ENCODE measurements at regions not wholly inside any gene's neighbourhood (a gene's known extent, or its start where the extent isn't known, plus 50 kb on each side); places are given as distances from the start of the nearest gene placed in this dataset.

- H3K9me3 ChIP-seq (ENCODE audit: control insufficient read depth in 2 of 2, low read length in 2 of 2) = no peaks in the 10 kb centered on the region
- H3K27ac ChIP-seq (ENCODE audit: low read depth in 2 of 2, low read length in 2 of 2) = no peak overlapping the region
- no peaks in the 10 kb centered on the region for H3K36me3 ChIP-seq (ENCODE audit: control insufficient read depth in 2 of 2, insufficient read depth in 2 of 2, low read length in 2 of 2)
- H3K4me1 ChIP-seq (ENCODE audit: control insufficient read depth in 2 of 2, insufficient read depth in 2 of 2, low read length in 2 of 2) = no peaks in the 10 kb centered on the region
- H3K27me3 ChIP-seq (ENCODE audit: control insufficient read depth in 2 of 2, insufficient read depth in 2 of 2, low read length in 2 of 2) = peaks cover 0 to 11% of the 10 kb centered on the region in 2 donors
- H3K4me3 ChIP-seq (ENCODE audit: low read length in 2 of 2) = no peak overlapping the region
- no peak overlapping the region for H3K9ac ChIP-seq (ENCODE audit: low read depth in 1 of 2, low read length in 2 of 2)
Observed at GRCh38 chr11:45576461-45577215, 88.8 kb downstream of the CHST1 start.

- Histone ChIP-seq H3K27me3 (ENCODE audit: control insufficient read depth in 2 of 2, insufficient read depth in 2 of 2, low read length in 2 of 2) (peaks cover 0 to 9% of the 10 kb centered on the region in 2 donors), H3K9me3 (ENCODE audit: control insufficient read depth in 2 of 2, low read length in 2 of 2) (no peaks in the 10 kb centered on the region)
Observed at GRCh38 chr11:45573728-45574127, 91.7 kb downstream of the CHST1 start.

GRCh38 chr11:45572354-45573123 is 92.9 kb downstream of the CHST1 start:
- no peaks in the 10 kb centered on the region for H3K9me3 ChIP-seq (ENCODE audit: control insufficient read depth in 2 of 2, low read length in 2 of 2)
- peaks cover 0 to 9% of the 10 kb centered on the region in 2 donors for H3K27me3 ChIP-seq (ENCODE audit: control insufficient read depth in 2 of 2, insufficient read depth in 2 of 2, low read length in 2 of 2)
- H3K4me3 ChIP-seq (ENCODE audit: low read length in 2 of 2) = no peak overlapping the region
- no peaks in the 10 kb centered on the region for H3K36me3 ChIP-seq (ENCODE audit: control insufficient read depth in 2 of 2, insufficient read depth in 2 of 2, low read length in 2 of 2)
- no peak overlapping the region for H3K9ac ChIP-seq (ENCODE audit: low read depth in 1 of 2, low read length in 2 of 2)
- no peak overlapping the region for H3K27ac ChIP-seq (ENCODE audit: low read depth in 2 of 2, low read length in 2 of 2)
- H3K4me1 ChIP-seq (ENCODE audit: control insufficient read depth in 2 of 2, insufficient read depth in 2 of 2, low read length in 2 of 2) = no peaks in the 10 kb centered on the region

More at GRCh38 chr11:45573728-45574127, 91.7 kb downstream of the CHST1 start:
- H3K9ac ChIP-seq (ENCODE audit: low read depth in 1 of 2, low read length in 2 of 2) = no peak overlapping the region
- no peak overlapping the region for H3K27ac ChIP-seq (ENCODE audit: low read depth in 2 of 2, low read length in 2 of 2)
- no peaks in the 10 kb centered on the region for H3K4me1 ChIP-seq (ENCODE audit: control insufficient read depth in 2 of 2, insufficient read depth in 2 of 2, low read length in 2 of 2)
- H3K4me3 ChIP-seq (ENCODE audit: low read length in 2 of 2) = no peak overlapping the region
- no peaks in the 10 kb centered on the region for H3K36me3 ChIP-seq (ENCODE audit: control insufficient read depth in 2 of 2, insufficient read depth in 2 of 2, low read length in 2 of 2)

GRCh38 chr11:45569776-45570175 is 95.6 kb downstream of the CHST1 start:
- Histone ChIP-seq H3K9me3 (ENCODE audit: control insufficient read depth in 2 of 2, low read length in 2 of 2) (no peaks in the 10 kb centered on the region), H3K4me1 (ENCODE audit: control insufficient read depth in 2 of 2, insufficient read depth in 2 of 2, low read length in 2 of 2) (no peaks in the 10 kb centered on the region), H3K27ac (ENCODE audit: low read depth in 2 of 2, low read length in 2 of 2) (no peak overlapping the region), H3K9ac (ENCODE audit: low read depth in 1 of 2, low read length in 2 of 2) (no peak overlapping the region), H3K36me3 (ENCODE audit: control insufficient read depth in 2 of 2, insufficient read depth in 2 of 2, low read length in 2 of 2) (no peaks in the 10 kb centered on the region), H3K4me3 (ENCODE audit: low read length in 2 of 2) (no peak overlapping the region), H3K27me3 (ENCODE audit: control insufficient read depth in 2 of 2, insufficient read depth in 2 of 2, low read length in 2 of 2) (peaks cover 0 to 6% of the 10 kb centered on the region in 2 donors)

GRCh38 chr11:45568049-45568448 is 97.4 kb downstream of the CHST1 start:
- Histone ChIP-seq H3K4me3 (ENCODE audit: low read length in 2 of 2) (no peak overlapping the region), H3K27ac (ENCODE audit: low read depth in 2 of 2, low read length in 2 of 2) (no peak overlapping the region), H3K36me3 (ENCODE audit: control insufficient read depth in 2 of 2, insufficient read depth in 2 of 2, low read length in 2 of 2) (no peaks in the 10 kb centered on the region), H3K4me1 (ENCODE audit: control insufficient read depth in 2 of 2, insufficient read depth in 2 of 2, low read length in 2 of 2) (no peaks in the 10 kb centered on the region), H3K27me3 (ENCODE audit: control insufficient read depth in 2 of 2, insufficient read depth in 2 of 2, low read length in 2 of 2) (no peaks in the 10 kb centered on the region), H3K9me3 (ENCODE audit: control insufficient read depth in 2 of 2, low read length in 2 of 2) (no peaks in the 10 kb centered on the region), H3K9ac (ENCODE audit: low read depth in 1 of 2, low read length in 2 of 2) (no peak overlapping the region)

- H3K27me3 ChIP-seq (ENCODE audit: control insufficient read depth in 2 of 2, insufficient read depth in 2 of 2, low read length in 2 of 2) = no peaks in the 10 kb centered on the region
- H3K4me1 ChIP-seq (ENCODE audit: control insufficient read depth in 2 of 2, insufficient read depth in 2 of 2, low read length in 2 of 2) = no peaks in the 10 kb centered on the region
- no peaks in the 10 kb centered on the region for H3K36me3 ChIP-seq (ENCODE audit: control insufficient read depth in 2 of 2, insufficient read depth in 2 of 2, low read length in 2 of 2)
- H3K9ac ChIP-seq (ENCODE audit: low read depth in 1 of 2, low read length in 2 of 2) = no peak overlapping the region
- H3K27ac ChIP-seq (ENCODE audit: low read depth in 2 of 2, low read length in 2 of 2) = no peak overlapping the region
- H3K9me3 ChIP-seq (ENCODE audit: control insufficient read depth in 2 of 2, low read length in 2 of 2) = no peaks in the 10 kb centered on the region
- H3K4me3 ChIP-seq (ENCODE audit: low read length in 2 of 2) = no peak overlapping the region
Observed at GRCh38 chr11:45565446-45565988, 99.9 kb downstream of the CHST1 start.

GRCh38 chr11:45563810-45564209 is 101.6 kb downstream of the CHST1 start:
- Histone ChIP-seq H3K27me3 (ENCODE audit: control insufficient read depth in 2 of 2, insufficient read depth in 2 of 2, low read length in 2 of 2) (no peaks in the 10 kb centered on the region), H3K4me3 (ENCODE audit: low read length in 2 of 2) (no peak overlapping the region), H3K36me3 (ENCODE audit: control insufficient read depth in 2 of 2, insufficient read depth in 2 of 2, low read length in 2 of 2) (no peaks in the 10 kb centered on the region), H3K9me3 (ENCODE audit: control insufficient read depth in 2 of 2, low read length in 2 of 2) (no peaks in the 10 kb centered on the region), H3K27ac (ENCODE audit: low read depth in 2 of 2, low read length in 2 of 2) (no peak overlapping the region), H3K9ac (ENCODE audit: low read depth in 1 of 2, low read length in 2 of 2) (no peak overlapping the region), H3K4me1 (ENCODE audit: control insufficient read depth in 2 of 2, insufficient read depth in 2 of 2, low read length in 2 of 2) (no peaks in the 10 kb centered on the region)

- Histone ChIP-seq H3K9ac (ENCODE audit: low read depth in 1 of 2, low read length in 2 of 2) (no peak overlapping the region), H3K9me3 (ENCODE audit: control insufficient read depth in 2 of 2, low read length in 2 of 2) (no peaks in the 10 kb centered on the region), H3K27me3 (ENCODE audit: control insufficient read depth in 2 of 2, insufficient read depth in 2 of 2, low read length in 2 of 2) (no peaks in the 10 kb centered on the region), H3K4me1 (ENCODE audit: control insufficient read depth in 2 of 2, insufficient read depth in 2 of 2, low read length in 2 of 2) (no peaks in the 10 kb centered on the region), H3K36me3 (ENCODE audit: control insufficient read depth in 2 of 2, insufficient read depth in 2 of 2, low read length in 2 of 2) (no peaks in the 10 kb centered on the region), H3K4me3 (ENCODE audit: low read length in 2 of 2) (no peak overlapping the region), H3K27ac (ENCODE audit: low read depth in 2 of 2, low read length in 2 of 2) (no peak overlapping the region)
Observed at GRCh38 chr11:45563171-45563570, 102.3 kb downstream of the CHST1 start.

GRCh38 chr11:45560913-45561281 is 104.5 kb downstream of the CHST1 start:
- Histone ChIP-seq H3K4me1 (ENCODE audit: control insufficient read depth in 2 of 2, insufficient read depth in 2 of 2, low read length in 2 of 2) (no peaks in the 10 kb centered on the region), H3K9ac (ENCODE audit: low read depth in 1 of 2, low read length in 2 of 2) (no peak overlapping the region), H3K4me3 (ENCODE audit: low read length in 2 of 2) (no peak overlapping the region), H3K9me3 (ENCODE audit: control insufficient read depth in 2 of 2, low read length in 2 of 2) (peaks cover 0 to 2% of the 10 kb centered on the region in 2 donors), H3K27me3 (ENCODE audit: control insufficient read depth in 2 of 2, insufficient read depth in 2 of 2, low read length in 2 of 2) (no peaks in the 10 kb centered on the region), H3K27ac (ENCODE audit: low read depth in 2 of 2, low read length in 2 of 2) (no peak overlapping the region), H3K36me3 (ENCODE audit: control insufficient read depth in 2 of 2, insufficient read depth in 2 of 2, low read length in 2 of 2) (no peaks in the 10 kb centered on the region)
